Hematopoietic multipotent progenitor cell treated with erythropoietin and hydrocortisone succinate and interleukin-3 and kit ligand, for 4 days (in vitro differentiated cells): ENCODE measurements at regions not wholly inside any gene's neighbourhood (a gene's known extent, or its start where the extent isn't known, plus 50 kb on each side); places are given as distances from the start of the nearest gene placed in this dataset.
A peak's percentile ranks its signal among the peaks of the same experiment; 100 is the strongest.

ENCODE experiments used
- DNase-seq: peaks from one replicate; pipeline ENCODE4 v3.0.0-alpha.2; 2015

DNA sequence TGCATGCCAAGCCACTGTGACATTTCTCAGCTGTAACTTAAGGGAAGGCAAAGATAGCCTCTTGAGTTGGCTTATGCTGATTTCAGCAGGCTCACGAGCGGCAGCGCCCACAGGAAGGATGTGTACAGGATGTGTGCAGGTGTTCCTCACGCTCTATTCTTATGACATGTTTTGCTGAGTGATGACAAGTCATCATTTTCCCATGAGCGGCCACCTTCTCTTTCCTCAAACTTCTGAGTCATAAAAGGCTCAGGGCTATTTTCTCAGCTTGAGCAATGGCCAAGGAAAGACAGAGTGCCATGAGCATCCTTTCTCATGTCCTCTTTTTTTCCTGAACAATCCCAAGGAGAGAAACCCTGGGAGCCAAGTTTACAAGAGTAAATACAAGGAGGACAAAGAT, 365.9 kb downstream of the PLK2 start:
- DNase-seq, result peak; percentile 11

DNA sequence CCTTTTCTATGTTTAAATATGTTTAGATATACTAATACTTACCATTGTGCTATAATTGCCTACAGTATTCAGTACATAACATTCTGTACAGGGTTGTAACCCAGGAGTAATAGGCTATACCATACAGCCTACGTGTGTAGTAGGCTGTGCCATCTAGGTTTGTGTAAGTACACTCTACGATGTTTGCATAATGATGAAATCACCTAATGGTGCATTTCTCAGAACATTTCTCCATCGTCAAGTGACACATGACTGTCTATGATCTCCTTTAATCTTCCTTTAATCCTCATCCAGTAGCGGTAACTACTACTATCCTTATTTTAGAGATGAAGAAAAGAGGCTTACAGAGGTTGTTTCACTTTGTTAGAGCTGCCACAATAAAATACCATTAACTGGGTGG, 369.2 kb downstream of the PLK2 start:
- DNase-seq, result no peak

DNA sequence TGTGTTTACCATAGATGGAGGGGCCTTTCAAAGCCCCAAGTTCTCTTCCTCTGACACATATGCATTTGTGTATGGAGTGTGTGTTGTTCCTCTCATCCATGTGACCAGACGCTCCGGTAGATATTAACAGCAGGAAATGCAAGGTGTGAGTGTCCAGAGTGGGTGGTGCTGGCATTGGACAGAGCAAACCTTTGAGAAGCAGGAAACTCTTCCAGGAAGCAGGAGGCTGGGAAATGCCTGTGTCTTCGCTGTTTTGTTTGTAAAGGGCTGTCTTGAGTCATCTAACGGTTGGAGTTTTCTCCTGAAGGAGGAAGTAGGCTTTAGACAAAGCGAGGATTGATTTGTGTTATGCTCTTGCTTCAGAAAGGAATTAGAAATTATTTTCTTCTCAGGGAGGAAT, 370.9 kb downstream of the PLK2 start:
- DNase-seq, result no peak

DNA sequence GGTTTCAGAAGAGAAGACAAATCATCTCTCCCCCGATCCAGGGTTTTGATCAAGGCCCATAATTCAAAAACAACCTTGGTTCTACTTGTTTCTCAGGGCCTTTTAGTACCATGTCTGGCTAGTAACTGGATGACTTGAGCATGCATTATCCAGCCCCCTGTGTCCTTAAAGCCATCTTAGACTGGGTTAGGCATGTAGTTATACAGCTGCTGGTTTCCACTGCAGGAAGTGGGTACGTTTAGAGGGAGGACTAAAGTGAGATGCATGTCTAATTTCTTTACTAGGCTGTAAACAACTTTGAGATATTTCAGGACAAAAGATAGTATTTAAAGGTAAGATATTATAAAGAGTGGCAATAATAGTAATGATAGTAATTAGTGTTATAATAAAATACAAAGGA, 372.0 kb downstream of the PLK2 start:
- DNase-seq, result no peak

DNA sequence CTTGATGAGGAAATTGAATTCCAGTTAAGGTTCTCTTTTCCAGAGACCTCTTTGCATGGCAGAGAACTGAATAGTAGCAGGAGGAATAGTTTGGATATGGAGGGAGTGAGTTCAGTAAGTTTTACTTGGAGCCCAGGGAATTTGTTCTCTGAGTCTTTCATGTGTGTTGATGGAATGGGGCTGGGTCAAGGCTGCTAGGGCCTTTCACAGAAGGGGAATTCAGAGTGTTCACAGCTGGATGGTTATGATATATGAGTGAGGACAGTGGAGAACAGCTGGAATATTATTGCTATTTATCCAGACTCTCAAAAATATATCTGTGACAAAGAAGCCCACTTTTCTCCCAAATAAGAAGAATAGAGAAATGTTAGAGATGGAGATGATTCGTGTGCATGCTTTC, 372.8 kb downstream of the PLK2 start:
- no peak for DNase-seq

DNA sequence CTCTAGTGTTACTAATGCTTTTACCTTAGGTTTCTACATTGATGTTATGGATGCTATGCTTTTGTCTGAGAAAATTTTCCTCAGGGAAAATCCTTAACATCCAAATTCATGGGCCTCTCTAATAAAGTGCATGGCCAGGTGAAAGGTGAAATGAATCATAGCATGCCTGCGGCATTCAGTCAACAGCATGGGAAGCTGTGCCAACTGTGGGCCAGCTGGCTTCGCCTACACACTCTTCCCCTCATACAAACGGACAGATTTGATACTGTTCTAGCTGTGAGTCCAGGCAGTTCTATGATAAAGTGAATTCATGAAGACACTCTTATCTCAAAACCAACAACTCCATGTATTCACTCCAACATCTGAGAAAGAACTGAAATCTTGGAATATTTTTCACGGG, 374.1 kb downstream of the PLK2 start:
- DNase-seq, result no peak

DNA sequence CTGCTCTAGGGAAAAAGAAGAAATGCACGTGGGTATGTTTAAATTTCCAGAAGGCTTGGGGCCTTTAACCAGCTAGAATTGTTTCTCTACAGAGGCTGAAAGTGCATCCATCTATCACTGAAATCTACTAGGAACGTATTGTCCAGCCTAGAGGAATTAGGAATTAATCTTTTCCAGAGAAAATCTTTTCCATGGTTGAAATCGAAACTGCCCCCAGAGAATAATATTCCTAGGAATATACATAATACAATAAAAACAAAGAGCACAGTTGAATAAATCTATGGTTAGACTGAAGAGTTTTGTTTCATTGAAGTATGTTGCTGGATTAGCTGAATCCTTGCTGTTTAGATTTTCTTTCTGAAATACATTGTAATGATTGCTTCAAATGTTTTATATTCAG, 378.5 kb downstream of the PLK2 start:
- DNase-seq, result no peak

DNA sequence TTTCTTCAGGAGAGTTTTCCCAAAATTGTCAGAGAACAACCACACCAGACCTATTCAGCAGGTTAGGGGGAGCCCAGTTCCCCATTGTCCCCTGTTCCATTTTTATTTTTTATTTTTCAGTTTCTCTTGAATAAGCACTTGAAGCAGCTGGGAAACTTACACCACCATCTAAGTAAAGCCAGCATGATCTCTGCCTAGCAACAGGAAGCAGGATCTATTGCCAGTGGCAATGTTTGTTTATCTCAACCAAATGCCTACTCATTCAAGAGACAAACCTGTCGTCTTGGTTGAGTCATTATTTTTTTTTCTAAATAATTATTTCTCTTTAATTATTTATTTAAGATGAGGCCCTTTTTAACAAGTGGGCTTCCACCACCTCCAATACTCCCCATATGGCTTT, 379.3 kb downstream of the PLK2 start:
- no peak for DNase-seq

DNA sequence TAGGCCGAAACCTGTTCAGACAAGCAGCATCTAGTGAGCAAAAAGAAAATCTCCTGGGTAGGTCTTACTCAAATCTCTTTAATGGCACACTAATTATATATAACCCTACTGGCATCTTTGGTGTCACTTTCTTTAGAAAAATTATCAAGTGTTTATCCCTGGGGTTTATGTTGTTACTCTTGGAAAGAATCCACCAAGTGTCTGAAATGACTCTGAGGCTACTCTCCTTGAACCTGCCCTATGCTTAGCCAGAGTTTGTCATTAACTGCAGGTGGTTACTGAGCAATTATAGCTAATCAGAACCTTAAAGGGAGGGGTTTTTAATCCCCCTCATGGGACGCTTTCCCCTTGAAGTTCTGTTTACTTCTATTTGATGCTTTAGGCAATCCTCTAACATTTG, 381.9 kb downstream of the PLK2 start:
- DNase-seq, result no peak

DNA sequence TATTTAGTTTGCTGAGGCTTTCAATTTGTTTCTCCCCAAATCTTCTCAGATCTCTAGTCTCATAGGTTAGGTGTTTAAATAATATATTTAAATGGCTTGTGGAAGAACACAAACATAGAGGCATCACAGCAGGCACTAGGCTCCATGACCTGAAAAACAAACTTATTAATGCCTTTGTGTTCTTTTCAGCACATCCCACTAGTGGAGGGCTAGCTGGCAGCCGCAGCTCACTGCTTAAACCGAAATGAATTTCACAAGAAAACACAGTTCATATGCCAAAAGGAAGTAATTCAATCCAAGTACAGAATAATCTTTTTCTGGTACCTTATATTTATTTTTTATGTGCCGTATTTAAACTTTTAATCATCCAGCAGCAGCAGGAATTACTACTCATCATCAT, 382.5 kb downstream of the PLK2 start:
- no peak for DNase-seq

DNA sequence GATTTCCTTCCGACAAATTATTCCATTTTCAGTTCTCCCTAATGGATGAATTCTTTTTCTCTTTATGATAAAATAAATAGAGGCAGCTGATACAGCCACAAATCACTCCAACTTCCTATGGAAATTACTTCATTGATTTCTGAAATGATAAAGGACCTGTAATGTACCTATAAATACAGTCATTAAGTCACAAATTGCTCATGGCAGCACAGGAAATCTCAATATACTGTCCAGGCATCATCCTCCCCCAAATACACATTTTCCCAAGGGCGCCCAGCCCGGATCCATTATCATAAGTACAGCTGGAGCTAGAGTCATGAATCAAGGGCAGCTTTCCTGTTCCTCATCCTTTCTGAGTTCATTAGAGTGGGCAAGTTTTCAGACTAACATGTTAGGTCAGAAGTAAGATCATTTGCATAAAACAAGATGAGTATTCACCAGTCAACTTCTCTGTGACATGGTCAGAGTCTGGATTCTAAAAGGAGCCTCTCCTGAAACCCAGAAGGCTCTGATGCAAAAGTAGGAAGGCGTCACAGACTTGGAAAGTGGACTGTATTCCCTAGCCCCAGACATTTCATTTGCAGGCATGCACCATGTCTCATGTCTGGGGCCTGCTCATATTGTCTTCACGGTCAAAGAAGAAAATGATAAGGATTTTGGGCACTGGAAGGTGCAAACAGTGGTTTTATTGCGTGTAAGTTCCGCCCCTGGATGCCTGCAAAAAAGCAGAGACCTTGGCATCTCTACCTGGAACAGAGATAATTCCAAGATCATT, 383.2 kb downstream of the PLK2 start:
- DNase-seq, result no peak

DNA sequence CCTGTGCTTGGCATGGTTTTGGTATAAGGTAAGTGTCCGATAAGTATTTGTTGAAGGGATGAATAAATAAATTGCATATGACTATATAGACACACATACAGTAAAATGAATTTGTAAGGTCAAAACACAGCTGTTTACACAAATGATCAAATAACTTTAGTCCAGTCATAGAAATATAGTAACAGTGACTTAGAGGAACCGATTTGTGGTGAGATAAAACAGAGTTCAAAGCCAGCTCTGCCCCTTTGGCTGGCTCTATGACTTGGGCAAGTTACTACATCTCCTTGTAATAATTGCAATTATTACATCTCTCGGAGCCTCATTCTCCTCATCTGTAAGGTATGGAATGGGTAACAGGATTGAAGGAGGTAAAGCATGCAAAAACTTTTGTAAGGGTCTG, 384.0 kb downstream of the PLK2 start:
- DNase-seq, result no peak

DNA sequence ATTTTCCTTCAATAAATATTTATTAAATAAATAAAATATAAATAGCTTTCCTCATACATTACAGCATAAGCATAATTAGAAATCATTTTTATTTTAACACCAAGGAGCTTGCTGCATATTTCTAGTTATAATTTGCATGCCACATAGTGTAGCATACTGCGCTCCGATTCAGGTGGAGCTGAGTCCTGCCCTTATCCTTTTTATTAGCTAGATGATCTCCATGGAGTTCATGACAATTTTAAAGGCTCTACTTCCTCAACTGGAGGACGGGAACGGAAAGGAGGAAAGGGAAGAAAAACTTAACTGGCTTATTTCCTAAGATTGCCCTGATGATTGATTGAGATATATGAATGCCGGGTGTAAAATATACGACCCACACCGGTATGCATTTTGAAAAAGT, 385.2 kb downstream of the PLK2 start:
- DNase-seq, result no peak

DNA sequence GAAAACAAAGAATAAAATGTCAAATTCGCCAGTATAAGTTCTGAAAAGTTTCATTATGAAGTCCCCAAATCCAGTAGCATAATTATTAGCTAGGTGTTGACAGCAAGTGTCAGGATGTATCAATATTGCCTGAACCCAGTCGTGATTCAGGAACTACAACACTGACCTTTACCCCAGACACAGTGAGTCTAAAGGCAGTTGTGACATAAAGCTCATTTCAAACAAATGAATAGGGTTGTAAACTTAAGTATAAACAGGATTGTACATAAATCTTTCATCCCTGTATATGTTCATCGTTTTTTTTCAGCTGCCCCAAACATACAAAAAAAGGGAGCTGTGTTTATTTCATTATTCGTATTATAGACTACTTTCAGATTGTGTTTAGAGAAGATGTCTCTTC, 385.7 kb downstream of the PLK2 start:
- no peak for DNase-seq

DNA sequence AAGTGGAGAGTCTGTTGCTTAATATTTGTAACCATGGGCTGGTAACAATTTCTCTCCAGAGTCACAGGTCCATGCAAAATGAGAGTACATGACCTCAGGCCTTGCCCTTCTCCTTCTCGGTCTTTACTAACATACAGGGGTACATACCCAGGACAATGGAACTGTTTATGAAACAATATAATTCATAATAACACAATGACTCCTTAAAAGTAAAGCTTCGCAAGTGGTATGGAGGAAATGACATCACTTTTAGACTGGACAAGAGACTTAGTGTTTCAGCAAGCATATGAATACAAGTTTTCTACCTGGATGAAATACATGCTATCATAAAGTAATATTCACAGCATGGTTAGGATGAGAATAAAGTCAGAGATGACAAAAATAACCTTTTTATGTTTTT, 386.6 kb downstream of the PLK2 start:
- DNase-seq, result no peak

DNA sequence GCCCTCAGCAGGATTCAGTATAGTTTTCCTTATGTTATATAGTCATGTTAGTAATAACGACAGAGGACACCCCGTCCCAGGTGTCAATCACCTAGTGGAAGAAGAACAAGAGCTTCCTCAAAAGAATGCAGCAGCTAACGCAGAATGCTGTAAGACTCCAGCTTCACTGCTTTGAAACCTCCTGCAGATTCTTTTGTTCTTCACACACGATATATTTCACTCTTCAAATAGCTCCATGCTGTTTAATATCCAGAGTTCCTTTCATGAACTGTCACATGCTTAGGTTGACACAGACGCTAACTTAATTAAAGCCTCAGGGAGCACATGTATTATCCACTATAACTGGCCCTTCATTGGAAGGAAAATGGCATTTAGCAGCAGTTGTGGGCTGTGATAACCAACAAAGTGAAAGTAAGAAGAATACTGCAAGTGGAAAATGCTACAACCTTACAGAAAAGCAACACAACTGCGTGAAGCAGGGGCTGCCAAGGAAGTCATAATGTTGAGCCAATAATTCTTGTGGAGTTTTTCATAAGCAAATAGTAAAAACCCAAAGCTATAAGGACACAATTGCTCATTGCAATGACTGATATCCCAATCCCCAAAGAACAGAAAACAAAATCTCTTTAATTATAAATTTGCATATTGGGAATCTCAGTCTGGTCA, 387.5 kb downstream of the PLK2 start:
- DNase-seq, result no peak

DNA sequence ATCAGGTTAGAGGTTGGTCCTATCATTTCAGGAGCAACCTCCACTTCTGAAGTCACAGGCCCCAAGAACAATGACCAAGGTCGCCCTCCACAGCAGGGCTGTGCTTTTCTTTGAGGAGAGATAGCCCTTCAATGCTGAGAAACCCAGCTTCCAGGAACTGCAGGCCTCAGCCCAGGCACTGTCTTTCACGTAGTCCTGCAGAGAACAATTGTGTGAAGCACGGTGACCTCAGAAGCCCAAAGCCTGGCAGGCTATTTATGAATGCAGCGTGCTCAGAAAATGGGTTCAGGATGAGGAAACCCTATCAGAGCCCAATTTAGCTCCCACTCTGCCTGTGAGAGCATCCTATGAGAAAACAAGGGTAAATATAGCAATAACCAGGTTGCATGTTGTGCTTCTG, 388.3 kb downstream of the PLK2 start:
- no peak for DNase-seq

DNA sequence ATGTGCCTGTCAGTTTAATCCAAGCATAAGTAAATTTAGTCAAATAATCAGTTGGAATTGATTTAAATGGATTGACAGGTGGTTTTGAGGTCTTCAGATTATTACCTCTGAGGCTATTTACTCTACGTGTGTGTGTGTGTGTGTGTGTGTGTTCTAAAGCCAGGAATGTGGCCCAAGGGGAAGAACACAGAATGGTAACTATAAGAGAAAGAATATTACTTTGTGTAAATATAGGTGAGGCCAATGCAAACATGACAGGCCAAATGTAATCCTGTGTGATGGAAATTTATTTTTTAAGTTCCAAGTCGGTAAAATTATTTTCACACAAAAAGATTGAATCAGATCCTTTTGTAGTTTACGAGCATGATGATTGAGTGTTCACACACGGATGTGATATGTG, 390.0 kb downstream of the PLK2 start:
- DNase-seq, result no peak

DNA sequence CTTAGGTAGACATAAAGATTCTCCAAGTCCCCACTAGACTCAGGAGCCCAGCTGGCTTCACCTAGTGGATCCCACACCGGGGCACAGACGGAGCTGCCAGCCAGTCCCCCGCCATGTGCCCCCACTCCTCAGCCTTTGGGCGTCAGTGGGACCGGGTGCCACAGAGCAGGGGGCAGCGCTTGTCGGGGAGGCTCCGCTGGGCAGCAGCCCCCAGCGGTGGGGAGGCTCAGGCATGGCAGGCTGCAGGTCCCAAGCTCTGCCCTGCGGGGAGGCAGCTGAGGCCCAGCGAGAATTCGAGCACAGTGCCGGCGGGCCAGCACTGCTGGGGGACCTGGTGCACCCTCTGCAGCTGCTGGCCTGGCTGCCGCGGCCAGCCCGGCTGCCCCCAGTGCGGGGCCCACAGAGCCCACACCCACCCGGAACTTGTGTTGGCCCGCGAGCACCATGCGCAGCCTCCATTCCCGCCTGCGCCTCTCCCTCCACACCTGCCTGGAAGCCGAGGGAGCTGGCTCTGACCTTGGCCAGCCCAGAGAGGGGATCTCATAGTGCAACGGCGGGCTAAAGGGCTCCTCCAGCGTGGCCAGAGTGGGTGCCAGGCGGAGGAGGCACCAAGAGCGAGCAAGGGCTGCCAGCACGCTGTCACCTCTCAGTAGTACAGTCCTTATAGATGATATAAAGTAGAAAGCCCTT, 390.7 kb downstream of the PLK2 start:
- no peak for DNase-seq

DNA sequence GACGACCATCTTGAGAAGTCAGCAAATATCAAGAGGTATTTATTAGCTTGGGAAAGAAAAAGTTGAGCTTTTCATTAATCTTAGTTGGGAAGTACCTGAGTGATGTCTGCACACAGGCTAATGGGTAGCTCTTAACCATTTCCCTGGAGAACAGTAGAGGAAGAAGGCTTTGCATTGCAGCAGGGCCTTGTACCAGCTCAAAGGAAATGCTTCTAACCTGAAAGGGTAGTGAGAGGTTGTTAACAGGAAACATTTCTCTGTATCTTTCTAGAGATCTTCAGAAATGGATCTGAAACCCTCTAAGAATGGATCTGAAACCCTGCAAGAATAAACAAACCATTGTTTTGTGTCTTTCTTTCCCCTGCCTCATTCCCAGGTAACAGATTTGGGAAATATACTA, 393.3 kb downstream of the PLK2 start:
- no peak for DNase-seq

DNA sequence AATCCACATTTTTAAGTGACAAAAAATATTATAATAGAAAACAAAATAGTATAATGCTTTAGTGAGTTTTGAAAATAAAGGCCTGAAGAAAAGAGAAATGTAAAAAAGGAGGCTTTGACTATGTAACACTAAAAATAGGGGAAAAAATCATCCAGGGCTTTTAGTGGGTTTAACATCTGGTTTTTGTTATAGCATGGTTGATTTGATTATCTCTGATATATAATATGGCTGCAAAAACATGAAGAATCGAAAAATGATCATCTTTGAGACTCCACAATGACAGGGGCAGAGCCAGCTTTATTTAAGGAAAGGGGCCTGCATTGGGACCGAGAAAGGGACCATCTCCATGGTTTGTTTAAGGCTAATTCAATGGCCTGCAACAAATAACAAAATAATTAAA, 393.8 kb downstream of the PLK2 start:
- DNase-seq, result no peak

DNA sequence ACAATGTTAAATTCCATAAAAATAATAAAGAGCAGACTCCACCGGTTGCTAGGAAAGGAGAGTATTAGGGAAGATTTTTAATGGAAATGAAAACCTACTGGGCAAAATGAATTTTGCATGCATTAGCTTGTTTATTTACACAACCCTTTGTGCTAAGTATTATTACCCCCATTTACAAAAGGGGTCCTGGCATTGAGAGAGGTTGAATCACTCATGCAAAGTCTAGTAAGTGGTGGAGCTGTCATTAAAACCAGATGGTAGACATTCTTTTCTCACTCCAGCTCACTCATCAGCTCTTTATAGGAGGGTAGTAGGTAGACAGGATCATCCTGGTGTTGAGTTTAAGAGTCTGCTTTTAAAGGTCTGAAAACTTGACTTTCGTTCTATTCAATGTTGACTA, 395.1 kb downstream of the PLK2 start:
- DNase-seq, result no peak

DNA sequence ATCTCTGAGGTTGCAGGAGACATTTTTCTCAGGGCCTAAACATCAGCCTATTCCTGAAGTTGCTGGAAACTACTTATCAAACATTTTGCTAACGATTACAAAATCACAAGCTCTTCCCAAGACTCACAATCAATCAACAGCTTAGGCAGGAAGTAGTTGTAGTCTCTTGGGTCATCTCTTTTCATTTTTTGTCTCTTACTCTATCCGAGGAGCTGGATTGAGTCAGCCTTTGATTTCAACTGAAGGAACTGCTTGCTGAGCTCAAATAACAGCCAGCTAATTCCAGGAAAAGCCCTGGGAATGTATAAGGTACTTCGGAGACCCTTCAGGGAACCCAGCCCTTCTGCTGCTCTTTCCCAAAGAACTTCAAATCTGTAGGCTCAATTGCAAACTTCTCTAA, 398.9 kb downstream of the PLK2 start:
- DNase-seq, result no peak

DNA sequence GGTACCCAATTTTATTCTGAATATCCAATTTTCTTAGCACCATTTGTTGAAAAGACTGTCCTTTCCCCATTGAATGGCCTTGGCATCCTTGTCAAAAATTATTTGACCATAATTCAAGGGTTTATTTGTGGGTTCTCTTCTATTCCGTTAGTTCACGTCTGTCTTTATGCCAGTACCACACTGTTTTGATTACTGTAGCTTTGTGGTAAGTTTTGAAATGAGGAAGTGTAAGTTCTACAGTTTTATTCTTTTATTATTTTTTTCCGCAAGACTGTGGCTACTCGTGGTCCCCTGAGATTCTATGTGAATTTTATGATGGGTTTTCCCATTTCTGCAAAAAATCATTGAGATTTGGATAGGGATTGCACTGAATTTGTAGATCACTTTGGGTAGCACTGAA, 402.6 kb downstream of the PLK2 start:
- DNase-seq, result no peak
